IMR-90 (cell line): ENCODE measurements at regions not wholly inside any gene's neighbourhood (a gene's known extent, or its start where the extent isn't known, plus 50 kb on each side); places are given as distances from the start of the nearest gene placed in this dataset.

Experiments
- ATAC-seq: fragments of 200-7000 bp; cut with Tn5 transposase; 2 replicates; pipeline ENCODE4 v1.9.1; 2020; ENCODE audit warnings: low read depth, mild to moderate bottlenecking, moderate library complexity
- BruUV-seq: library from RNA; stranded (reverse); fragments of 400-500 nt; replicated peaks from 2 replicates; lab custom pipeline; 2021; lab: Mats Ljungman, UMichigan
- CTCF ChIA-PET: fragments of 300-600 bp; formaldehyde crosslinking; extraction: SDS; loops from one replicate; lab custom pipeline; 2021; ENCODE audit warnings: antibody characterized with exemption; lab: Yijun Ruan, JAX
- POLR2A ChIA-PET: fragments of 300-600 bp; sonication (Branson Sonifier 250); formaldehyde crosslinking; loops from one replicate; lab custom pipeline; 2022; ENCODE audit warnings: antibody characterized with exemption; ENCODE audit not compliant: unreplicated experiment; lab: Charles Lee
- DNase-seq: peaks from one replicate; pipeline ENCODE4 v3.0.0; 2013
- H2AFZ ChIP-seq: replicated peaks from 2 replicates; pipeline ENCODE3; 2013; ENCODE audit warnings: low read length, mild to moderate bottlenecking; ENCODE audit not compliant: poor library complexity
- H2AK5ac ChIP-seq: 2 replicates; pipeline ENCODE4 v1.6.1; 2013; ENCODE audit warnings: low read depth, low read length, inconsistent platforms
- H2AK9ac ChIP-seq: replicated peaks from 2 replicates; pipeline ENCODE3; 2013; ENCODE audit warnings: mild to moderate bottlenecking, low read depth, low read length, moderate library complexity; ENCODE audit not compliant: poor library complexity
- H2BK120ac ChIP-seq: 2 replicates; pipeline ENCODE4 v1.6.1; 2013; ENCODE audit warnings: low read depth, low read length, inconsistent platforms
- H2BK15ac ChIP-seq: 3 replicates; pipeline ENCODE4 v1.6.1; 2013; ENCODE audit warnings: low read depth, low read length, inconsistent platforms
- H2BK20ac ChIP-seq: 2 replicates; pipeline ENCODE4 v1.6.1; 2013; ENCODE audit warnings: low read depth, mild to moderate bottlenecking, inconsistent platforms, low read length, moderate library complexity
- H2BK5ac ChIP-seq: 2 replicates; pipeline ENCODE4 v1.6.1; 2013; ENCODE audit warnings: mild to moderate bottlenecking, low read depth, low read length, inconsistent platforms; ENCODE audit not compliant: poor library complexity, severe bottlenecking
- H3K14ac ChIP-seq: replicated peaks from 2 replicates; pipeline ENCODE4 v1.6.1; 2013; ENCODE audit warnings: low read depth, low read length, inconsistent platforms
- H3K18ac ChIP-seq: 2 replicates; pipeline ENCODE4 v1.6.1; 2013; ENCODE audit warnings: low read depth, low read length, control low read depth
- H3K23ac ChIP-seq: 2 replicates; pipeline ENCODE4 v1.6.1; 2013; ENCODE audit warnings: low read depth, low read length, inconsistent platforms
- H3K27ac ChIP-seq: 2 replicates; pipeline ENCODE4 v1.5.1; 2013; ENCODE audit warnings: mild to moderate bottlenecking, control low read depth, low read length; ENCODE audit not compliant: insufficient read depth
- H3K27me3 ChIP-seq: 2 replicates; pipeline ENCODE4 v1.6.1; 2013; ENCODE audit warnings: low read length; ENCODE audit not compliant: control insufficient read depth, insufficient read depth
- H3K36me3 ChIP-seq: 2 replicates; pipeline ENCODE4 v1.6.1; 2013; ENCODE audit warnings: low read length, mixed read lengths; ENCODE audit not compliant: control insufficient read depth, insufficient read depth
- H3K4ac ChIP-seq: 2 replicates; pipeline ENCODE4 v1.6.1; 2013; ENCODE audit warnings: low read depth, low read length, inconsistent platforms
- H3K4me1 ChIP-seq: 2 replicates; pipeline ENCODE4 v1.6.1; 2013; ENCODE audit warnings: low read length, mixed read lengths; ENCODE audit not compliant: control insufficient read depth, insufficient read depth
- H3K4me2 ChIP-seq: 2 replicates; pipeline ENCODE4 v1.6.1; 2013; ENCODE audit warnings: low read depth, mild to moderate bottlenecking, control low read depth, low read length, moderate library complexity
- H3K4me3 ChIP-seq: 2 replicates; pipeline ENCODE4 v1.5.1; 2013; ENCODE audit warnings: low read depth, mild to moderate bottlenecking, control low read depth, low read length, moderate library complexity; ENCODE audit not compliant: insufficient read depth
- H3K56ac ChIP-seq: 2 replicates; pipeline ENCODE4 v1.6.1; 2013; ENCODE audit warnings: low read length, inconsistent platforms; ENCODE audit not compliant: insufficient read depth; ENCODE audit errors: extremely low read depth
- H3K79me1 ChIP-seq, 2 experiments: 2 replicates each; pipeline ENCODE4 v1.6.1; 2013; ENCODE audit warnings: low read length in 2 of 2, inconsistent platforms in 1 of 2, low read depth in 1 of 2
- H3K9ac ChIP-seq: 2 replicates; pipeline ENCODE4 v1.6.1; 2013; ENCODE audit warnings: low read depth, low read length, control low read depth
- H3K9me1 ChIP-seq: 2 replicates; pipeline ENCODE4 v1.6.1; 2013; ENCODE audit warnings: low read length, inconsistent platforms; ENCODE audit not compliant: insufficient read depth
- H3K9me3 ChIP-seq: 2 replicates; pipeline ENCODE4 v1.6.1; 2013; ENCODE audit warnings: low read length; ENCODE audit not compliant: control insufficient read depth, insufficient read depth
- H4K20me1 ChIP-seq: 2 replicates; pipeline ENCODE4 v1.6.1; 2013; ENCODE audit warnings: low read length, inconsistent platforms; ENCODE audit not compliant: insufficient read depth
- H4K5ac ChIP-seq: 2 replicates; pipeline ENCODE4 v1.6.1; 2013; ENCODE audit warnings: mild to moderate bottlenecking, low read depth, low read length, control low read depth
- H4K8ac ChIP-seq, 2 experiments: 2 replicates each; pipeline ENCODE4 v1.6.1; 2013; ENCODE audit warnings: low read depth in 2 of 2, low read length in 2 of 2, control low read depth in 1 of 2, inconsistent platforms in 1 of 2
- H4K91ac ChIP-seq: 2 replicates; pipeline ENCODE4 v1.6.1; 2013; ENCODE audit warnings: low read depth, low read length, inconsistent platforms; ENCODE audit not compliant: insufficient read depth
- BHLHE40 ChIP-seq: fragments of 150-350 bp; IDR thresholded peaks from 2 replicates; pipeline ENCODE4 v1.6.1; 2016; ENCODE audit warnings: mild to moderate bottlenecking, low read depth, low read length
- CEBPB ChIP-seq: IDR thresholded peaks from 2 replicates; pipeline ENCODE4 v1.6.1; 2012; ENCODE audit warnings: low read depth, low read length, improper control_type of control experiment
- CHD1 ChIP-seq: IDR thresholded peaks from 2 replicates; pipeline ENCODE4 v1.6.1; 2012; ENCODE audit warnings: low read depth, low read length, improper control_type of control experiment
- FOS ChIP-seq: fragments of 150-350 bp; IDR thresholded peaks from 2 replicates; pipeline ENCODE4 v1.6.1; 2016; ENCODE audit warnings: low read depth, low read length
- MAFK ChIP-seq: IDR thresholded peaks from 2 replicates; pipeline ENCODE4 v1.6.1; 2012; ENCODE audit warnings: low read depth, low read length, improper control_type of control experiment
- MAZ ChIP-seq: IDR thresholded peaks from 2 replicates; pipeline ENCODE4 v1.6.1; 2012; ENCODE audit warnings: low read depth, mild to moderate bottlenecking, low read length, improper control_type of control experiment, moderate library complexity, borderline replicate concordance
- MXI1 ChIP-seq: IDR thresholded peaks from 2 replicates; pipeline ENCODE4 v1.6.1; 2012; ENCODE audit warnings: low read depth, mild to moderate bottlenecking, low read length, moderate library complexity, borderline replicate concordance
- NFE2L2 ChIP-seq: fragments of 150-350 bp; IDR thresholded peaks from 2 replicates; pipeline ENCODE4 v1.6.1; 2016; ENCODE audit warnings: low read depth, mild to moderate bottlenecking, low read length
- POLR2A ChIP-seq: IDR thresholded peaks from 2 replicates; pipeline ENCODE4 v1.6.1; 2012; ENCODE audit warnings: mild to moderate bottlenecking, low read depth, low read length
- RAD21 ChIP-seq: IDR thresholded peaks from 2 replicates; pipeline ENCODE4 v1.6.1; 2012; ENCODE audit warnings: low read length, improper control_type of control experiment
- RCOR1 ChIP-seq: IDR thresholded peaks from 2 replicates; pipeline ENCODE4 v1.6.1; 2012; ENCODE audit warnings: mild to moderate bottlenecking, low read length, improper control_type of control experiment; ENCODE audit not compliant: insufficient replicate concordance
- RFX5 ChIP-seq: IDR thresholded peaks from 2 replicates; pipeline ENCODE4 v1.8.0; 2012; ENCODE audit warnings: low read depth, mild to moderate bottlenecking, low read length, moderate library complexity
- SMC3 ChIP-seq: fragments of 150-350 bp; IDR thresholded peaks from 2 replicates; pipeline ENCODE4 v1.6.1; 2016; ENCODE audit warnings: low read depth, mild to moderate bottlenecking, antibody characterized with exemption, low read length, moderate library complexity
- WGBS, 2 experiments: methylation state at CpG; one replicate each; pipeline versions ENCODE4 v1.1.5 to v1.1.7; 2013; ENCODE audit warnings: missing lambda C conversion rate in 2 of 2; ENCODE audit not compliant: insufficient read length in 1 of 2; ENCODE audit errors: extremely low coverage in 2 of 2; 5-methylcytosine and 5-hydroxymethylcytosine counted together
- dilution Hi-C: fragments of 300-500 bp; cut with HindIII; formaldehyde crosslinking; loops from one replicate; pipeline ENCODE4 v1.14.3; 2018; ENCODE audit warnings: low sequenced_read_pairs; ENCODE audit not compliant: unreplicated experiment
- in situ Hi-C: fragments of 300-500 bp; cut with MboI; formaldehyde crosslinking; loops from 3 replicates; pipeline ENCODE4 v1.14.3; 2019; ENCODE audit warnings: low sequenced_read_pairs, inconsistent platforms, mixed read lengths
- intact Hi-C: fragments of 100-400 bp; cut with micrococcal nuclease; formaldehyde crosslinking; loops from 2 replicates; pipeline ENCODE4 v1.10.0; 2022
- TF ChIP-seq, protein P1 (sequence below): fragments of 150-350 bp; IDR thresholded peaks from 2 replicates; pipeline ENCODE4 v1.6.1; 2017; ENCODE audit warnings: mild to moderate bottlenecking, antibody characterized with exemption, low read length, low read depth
- TF ChIP-seq, protein P2 (sequence below): conservative IDR thresholded peaks from 2 replicates; pipeline ENCODE4 v1.5.1; 2012; ENCODE audit warnings: mild to moderate bottlenecking, low read depth, low read length, improper control_type of control experiment
- TF ChIP-seq, protein P3 (sequence below): fragments of 150-350 bp; IDR thresholded peaks from 2 replicates; pipeline ENCODE4 v1.6.1; 2016; ENCODE audit warnings: low read depth, mild to moderate bottlenecking, low read length, moderate library complexity, borderline replicate concordance

DNA sequence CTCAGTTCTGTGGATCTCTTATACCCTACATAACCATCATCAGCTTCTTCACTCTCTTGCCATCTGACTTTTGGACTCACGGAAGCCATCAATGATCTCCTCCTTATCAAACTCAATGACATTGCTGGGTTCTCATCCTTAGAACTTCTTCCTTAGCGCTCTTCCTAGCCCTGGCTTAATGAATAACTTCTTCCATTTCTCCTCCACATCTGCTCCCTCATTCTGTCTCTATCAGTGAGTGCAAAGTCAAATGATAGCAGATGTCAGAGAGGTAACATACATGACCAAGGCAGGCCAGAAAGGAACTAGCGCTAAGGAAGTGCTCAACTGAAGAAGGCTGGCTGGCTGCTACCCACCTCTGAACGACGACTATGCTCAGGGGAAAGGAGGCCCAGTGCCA lies 449.8 kb downstream of the COG6 start:
- H3K18ac ChIP-seq = no peak overlapping the region
- H4K20me1 ChIP-seq = no peaks in the 10 kb centered on the region
- no peaks in the 10 kb centered on the region for H3K79me1 ChIP-seq
- H3K27ac ChIP-seq = no peak overlapping the region
- no peak overlapping the region for H4K91ac ChIP-seq
- BruUV-seq = no TSS peak
- no peak overlapping the region for H3K9ac ChIP-seq
- H3K4me2 ChIP-seq = no peak overlapping the region
- H2BK5ac ChIP-seq = no peak overlapping the region
- in situ Hi-C loops (no loop called here), dilution Hi-C loops (no loop called here), intact Hi-C loops (no loop called here)
- H4K5ac ChIP-seq = no peak overlapping the region
- no peak overlapping the region for H3K4ac ChIP-seq
- no peak overlapping the region for H3K14ac ChIP-seq
- H2AK5ac ChIP-seq = no peak overlapping the region
- H3K9me1 ChIP-seq = no peaks in the 10 kb centered on the region
- no peak overlapping the region for H2BK120ac ChIP-seq
- no peak overlapping the region for H4K8ac ChIP-seq
- no peak for DNase-seq
- CTCF ChIA-PET = no interaction called here
- H2BK15ac ChIP-seq = no peak overlapping the region
- ATAC-seq = no peak
- H3K36me3 ChIP-seq = no peaks in the 10 kb centered on the region
- H2BK20ac ChIP-seq = no peak overlapping the region
- H3K56ac ChIP-seq = no peak overlapping the region
- no peak overlapping the region for H2AFZ ChIP-seq
- TF ChIP-seq NFE2L2 (no peak), CEBPB (no peak), CHD1 (no peak), RAD21 (no peak), MXI1 (no peak), RFX5 (no peak), BHLHE40 (no peak), MAZ (no peak), RCOR1 (no peak), SMC3 (no peak), FOS (no peak), MAFK (no peak), POLR2A (no peak)
- TF ChIP-seq, protein P1, sequence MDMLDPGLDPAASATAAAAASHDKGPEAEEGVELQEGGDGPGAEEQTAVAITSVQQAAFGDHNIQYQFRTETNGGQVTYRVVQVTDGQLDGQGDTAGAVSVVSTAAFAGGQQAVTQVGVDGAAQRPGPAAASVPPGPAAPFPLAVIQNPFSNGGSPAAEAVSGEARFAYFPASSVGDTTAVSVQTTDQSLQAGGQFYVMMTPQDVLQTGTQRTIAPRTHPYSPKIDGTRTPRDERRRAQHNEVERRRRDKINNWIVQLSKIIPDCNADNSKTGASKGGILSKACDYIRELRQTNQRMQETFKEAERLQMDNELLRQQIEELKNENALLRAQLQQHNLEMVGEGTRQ = no peak
- TF ChIP-seq, protein P2, sequence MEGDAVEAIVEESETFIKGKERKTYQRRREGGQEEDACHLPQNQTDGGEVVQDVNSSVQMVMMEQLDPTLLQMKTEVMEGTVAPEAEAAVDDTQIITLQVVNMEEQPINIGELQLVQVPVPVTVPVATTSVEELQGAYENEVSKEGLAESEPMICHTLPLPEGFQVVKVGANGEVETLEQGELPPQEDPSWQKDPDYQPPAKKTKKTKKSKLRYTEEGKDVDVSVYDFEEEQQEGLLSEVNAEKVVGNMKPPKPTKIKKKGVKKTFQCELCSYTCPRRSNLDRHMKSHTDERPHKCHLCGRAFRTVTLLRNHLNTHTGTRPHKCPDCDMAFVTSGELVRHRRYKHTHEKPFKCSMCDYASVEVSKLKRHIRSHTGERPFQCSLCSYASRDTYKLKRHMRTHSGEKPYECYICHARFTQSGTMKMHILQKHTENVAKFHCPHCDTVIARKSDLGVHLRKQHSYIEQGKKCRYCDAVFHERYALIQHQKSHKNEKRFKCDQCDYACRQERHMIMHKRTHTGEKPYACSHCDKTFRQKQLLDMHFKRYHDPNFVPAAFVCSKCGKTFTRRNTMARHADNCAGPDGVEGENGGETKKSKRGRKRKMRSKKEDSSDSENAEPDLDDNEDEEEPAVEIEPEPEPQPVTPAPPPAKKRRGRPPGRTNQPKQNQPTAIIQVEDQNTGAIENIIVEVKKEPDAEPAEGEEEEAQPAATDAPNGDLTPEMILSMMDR = no peak
- TF ChIP-seq, protein P3, sequence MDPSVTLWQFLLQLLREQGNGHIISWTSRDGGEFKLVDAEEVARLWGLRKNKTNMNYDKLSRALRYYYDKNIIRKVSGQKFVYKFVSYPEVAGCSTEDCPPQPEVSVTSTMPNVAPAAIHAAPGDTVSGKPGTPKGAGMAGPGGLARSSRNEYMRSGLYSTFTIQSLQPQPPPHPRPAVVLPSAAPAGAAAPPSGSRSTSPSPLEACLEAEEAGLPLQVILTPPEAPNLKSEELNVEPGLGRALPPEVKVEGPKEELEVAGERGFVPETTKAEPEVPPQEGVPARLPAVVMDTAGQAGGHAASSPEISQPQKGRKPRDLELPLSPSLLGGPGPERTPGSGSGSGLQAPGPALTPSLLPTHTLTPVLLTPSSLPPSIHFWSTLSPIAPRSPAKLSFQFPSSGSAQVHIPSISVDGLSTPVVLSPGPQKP = no peak
- POLR2A ChIA-PET = no interaction called here
- H3K4me3 ChIP-seq = no peak overlapping the region
- H2AK9ac ChIP-seq = no peak overlapping the region
- WGBS, 2 experiments = no CpG with 5 or more reads among the region's 5 CpGs
- no peaks in the 10 kb centered on the region; the same call in 1 of the 2 replicates for H3K9me3 ChIP-seq
- H3K23ac ChIP-seq = no peak overlapping the region
- H3K27me3 ChIP-seq = no peaks in the 10 kb centered on the region
- H3K4me1 ChIP-seq = no peaks in the 10 kb centered on the region
